HPDE6-E6E7 (cell line): ENCODE measurements at regions not wholly inside any gene's neighbourhood (a gene's known extent, or its start where the extent isn't known, plus 50 kb on each side); places are given as distances from the start of the nearest gene placed in this dataset.
"Not testable (repeated sequence)": the region's sequence is repeated elsewhere in the genome, so short reads cannot be mapped to it uniquely, and the experiment has no call there.

Experiments used
- DNase-seq: peaks from one replicate; pipeline ENCODE4 v3.0.0; 2011; ENCODE audit warnings: missing footprints; ENCODE audit errors: extremely low spot score

- DNase-seq, result no peak
Observed at GRCh38 chr6:63014290-63014689, 197.0 kb upstream of the FKBP1C start.

GRCh38 chr6:63022631-63023030 lies 188.6 kb upstream of the FKBP1C start:
- DNase-seq, result no peak

DNA sequence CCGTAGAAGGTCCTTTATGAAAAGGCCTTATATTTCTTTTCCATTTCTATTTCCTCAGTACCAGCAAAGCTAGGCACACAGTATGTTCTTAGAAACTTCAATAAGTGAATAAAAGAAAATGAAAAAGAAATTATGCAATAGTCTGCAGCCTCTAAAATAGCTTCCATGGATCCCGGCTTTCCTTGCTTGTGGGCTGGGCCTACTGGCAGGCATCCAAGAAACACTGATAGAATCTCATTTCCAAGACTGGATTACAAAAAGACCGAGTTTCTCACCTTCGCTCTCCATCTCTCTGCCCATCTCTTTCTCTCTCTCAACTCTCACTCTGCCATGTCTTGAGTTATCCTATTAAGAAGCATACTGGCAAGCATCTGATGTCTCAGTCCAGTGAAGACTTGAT lies 187.5 kb upstream of the FKBP1C start:
- DNase-seq, result no peak

- no peak for DNase-seq
Observed at GRCh38 chr6:63049216-63049615, 162.1 kb upstream of the FKBP1C start.

DNA sequence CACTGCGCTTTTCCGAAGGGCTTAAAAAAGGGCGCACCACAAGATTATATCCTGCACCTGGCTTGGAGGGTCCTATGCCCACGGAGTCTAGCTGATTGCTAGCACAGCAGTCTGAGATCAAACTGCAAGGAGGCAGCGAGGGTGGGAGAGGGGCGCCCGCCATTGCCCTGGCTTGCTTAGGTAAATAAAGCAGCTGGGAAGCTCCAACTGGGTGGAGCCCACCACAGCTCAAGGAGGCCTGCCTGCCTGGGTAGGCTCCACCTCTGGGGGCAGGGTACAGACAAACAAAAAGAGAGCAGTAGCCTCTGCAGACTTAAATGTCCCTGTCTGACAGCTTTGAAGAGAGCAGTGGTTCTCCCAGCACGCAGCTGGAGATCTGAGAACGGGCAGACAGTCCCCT lies 158.1 kb upstream of the FKBP1C start:
- not testable (repeated sequence) for DNase-seq

- DNase-seq, result no peak
Observed at GRCh38 chr6:63058601-63059000, 152.7 kb upstream of the FKBP1C start.

- no peak for DNase-seq
Observed at GRCh38 chr6:63063631-63064271, 147.5 kb upstream of the FKBP1C start.

DNA sequence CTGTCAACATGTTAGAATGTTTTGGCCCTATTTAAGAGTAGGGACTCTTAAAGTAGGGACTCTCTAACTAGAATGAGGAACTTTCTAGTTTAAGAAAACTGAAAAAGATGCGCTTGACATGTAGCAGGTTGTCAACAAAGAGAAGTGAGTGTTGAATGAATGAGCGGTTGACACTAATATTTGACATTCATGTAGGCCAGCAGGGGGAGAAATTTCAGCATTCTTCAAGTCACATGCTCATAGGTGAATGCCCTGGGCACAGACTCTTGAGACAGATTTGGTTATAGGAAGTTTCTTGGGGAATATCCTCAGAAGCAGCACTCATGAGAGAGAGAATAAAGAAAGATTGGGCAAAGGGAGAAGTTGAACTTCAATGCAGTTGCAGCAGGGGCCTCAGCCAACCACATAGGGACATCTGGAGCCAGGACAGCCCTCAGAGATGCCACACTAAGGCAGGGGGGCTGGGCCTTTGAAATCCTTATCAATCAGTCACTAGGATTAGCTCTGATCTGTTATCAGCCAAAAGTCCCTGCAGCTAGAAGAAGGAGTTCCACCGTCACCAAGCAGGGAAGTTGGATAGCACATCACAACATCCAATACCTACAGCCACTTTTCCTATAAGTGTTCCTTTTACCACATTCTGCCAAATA lies 145.1 kb upstream of the FKBP1C start:
- DNase-seq, result no peak

- no peak for DNase-seq
Observed at GRCh38 chr6:63094947-63095346, 116.3 kb upstream of the FKBP1C start.

- no peak for DNase-seq
Observed at GRCh38 chr6:63097222-63097621, 114.0 kb upstream of the FKBP1C start.

DNA sequence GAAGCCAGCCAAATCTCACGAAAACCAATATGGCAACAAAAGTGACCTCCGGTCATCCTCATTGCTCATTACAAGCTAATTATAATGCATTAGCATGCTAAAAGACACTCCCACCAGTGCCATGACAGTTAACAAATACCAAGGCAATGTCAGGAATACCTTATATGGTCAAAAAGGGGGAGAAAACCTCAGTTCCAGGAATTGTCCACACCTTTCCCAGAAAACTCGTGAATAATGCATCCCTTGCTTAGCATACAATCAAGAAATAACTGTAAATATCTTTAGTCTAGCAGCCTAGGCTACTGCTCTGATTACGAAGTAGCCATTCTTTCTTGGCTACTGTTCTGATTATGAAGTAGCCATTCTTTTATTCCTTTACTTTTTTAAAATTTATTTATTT lies 112.5 kb upstream of the FKBP1C start:
- no peak for DNase-seq

- DNase-seq, result no peak
Observed at GRCh38 chr6:63099772-63100459, 111.4 kb upstream of the FKBP1C start.

GRCh38 chr6:63114610-63115211 lies 96.6 kb upstream of the FKBP1C start:
- DNase-seq, result no peak

DNA sequence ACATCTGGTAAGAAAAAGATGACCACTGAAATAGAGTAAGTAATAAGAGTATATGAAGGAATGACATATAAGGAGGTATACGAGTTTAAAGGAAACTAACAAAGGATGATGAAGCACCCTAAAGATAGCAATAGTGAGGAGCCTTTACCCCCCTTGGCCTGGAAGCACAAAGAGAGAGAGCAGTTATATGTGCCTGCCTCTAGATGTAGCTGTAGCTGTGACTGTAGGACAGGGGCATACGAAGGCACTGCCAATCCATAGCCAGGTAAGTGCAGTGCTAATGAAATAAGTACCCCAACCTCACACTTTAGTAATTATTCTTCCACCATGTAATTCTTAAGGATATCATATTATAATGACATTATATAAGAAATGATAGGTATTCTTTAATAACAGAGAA lies 90.1 kb upstream of the FKBP1C start:
- no peak for DNase-seq

GRCh38 chr6:63140114-63140513 lies 71.2 kb upstream of the FKBP1C start:
- no peak for DNase-seq

- DNase-seq, result no peak
Observed at GRCh38 chr6:63140692-63141318, 70.5 kb upstream of the FKBP1C start.

GRCh38 chr6:63149730-63150129 lies 61.5 kb upstream of the FKBP1C start:
- no peak for DNase-seq

- DNase-seq, result no peak
Observed at GRCh38 chr6:63154535-63154934, 56.7 kb upstream of the FKBP1C start.
